ENCODE measurements at regions not wholly inside any gene's neighbourhood (a gene's known extent, or its start where the extent isn't known, plus 50 kb on each side); places are given as distances from the start of the nearest gene placed in this dataset.

DNA sequence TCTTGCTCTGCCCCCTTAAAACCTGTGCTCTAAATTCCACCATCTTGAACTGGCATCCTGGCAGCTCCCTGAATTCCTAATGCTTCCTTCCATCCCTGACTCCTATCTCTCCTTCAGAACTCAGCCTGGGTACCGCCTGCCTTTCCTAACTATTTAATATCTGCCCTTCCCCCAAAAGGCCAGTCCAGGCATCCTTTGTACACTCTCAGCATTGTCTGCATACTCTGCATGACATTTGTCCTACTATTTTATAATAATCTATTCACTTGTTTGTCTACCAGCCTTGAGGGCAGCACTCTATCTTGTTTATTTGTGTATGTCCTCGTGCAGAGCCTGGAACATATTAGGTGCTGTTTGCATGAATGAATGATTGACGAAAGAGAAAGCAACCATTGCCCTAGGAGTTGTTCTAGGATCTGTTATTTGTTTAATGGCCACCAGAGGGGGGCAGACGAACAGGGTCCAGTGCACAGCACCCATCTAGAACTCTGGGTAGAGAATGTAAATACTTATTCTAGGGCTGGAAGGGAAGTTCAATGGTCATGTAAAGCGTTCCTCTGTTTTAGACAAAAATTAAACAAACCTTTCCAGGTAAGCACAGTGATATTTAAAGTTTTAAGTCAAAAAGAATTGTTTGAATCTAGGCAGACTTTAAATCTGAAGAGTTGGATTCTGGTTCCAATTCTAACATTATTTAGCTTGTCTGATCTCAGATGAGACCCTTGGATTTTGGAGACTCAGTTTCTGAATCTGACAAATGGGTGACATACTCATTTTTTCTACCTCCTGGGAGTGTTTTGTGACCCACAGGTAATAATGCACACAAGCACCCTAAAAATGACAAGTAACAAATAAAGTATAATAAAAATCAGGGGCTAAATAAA lies 125.8 kb upstream of the GALNT15 start:
- TF ChIP-seq, protein P1, sequence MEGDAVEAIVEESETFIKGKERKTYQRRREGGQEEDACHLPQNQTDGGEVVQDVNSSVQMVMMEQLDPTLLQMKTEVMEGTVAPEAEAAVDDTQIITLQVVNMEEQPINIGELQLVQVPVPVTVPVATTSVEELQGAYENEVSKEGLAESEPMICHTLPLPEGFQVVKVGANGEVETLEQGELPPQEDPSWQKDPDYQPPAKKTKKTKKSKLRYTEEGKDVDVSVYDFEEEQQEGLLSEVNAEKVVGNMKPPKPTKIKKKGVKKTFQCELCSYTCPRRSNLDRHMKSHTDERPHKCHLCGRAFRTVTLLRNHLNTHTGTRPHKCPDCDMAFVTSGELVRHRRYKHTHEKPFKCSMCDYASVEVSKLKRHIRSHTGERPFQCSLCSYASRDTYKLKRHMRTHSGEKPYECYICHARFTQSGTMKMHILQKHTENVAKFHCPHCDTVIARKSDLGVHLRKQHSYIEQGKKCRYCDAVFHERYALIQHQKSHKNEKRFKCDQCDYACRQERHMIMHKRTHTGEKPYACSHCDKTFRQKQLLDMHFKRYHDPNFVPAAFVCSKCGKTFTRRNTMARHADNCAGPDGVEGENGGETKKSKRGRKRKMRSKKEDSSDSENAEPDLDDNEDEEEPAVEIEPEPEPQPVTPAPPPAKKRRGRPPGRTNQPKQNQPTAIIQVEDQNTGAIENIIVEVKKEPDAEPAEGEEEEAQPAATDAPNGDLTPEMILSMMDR (IDR thresholded peaks at IDR 0.05) = peak; percentile 79 to 88 (median 83)
- TF ChIP-seq POLR2A (IDR thresholded peaks at IDR 0.05) = no peak
